NCI-H1417 treated with DMSO at 0.1 percent for 48 hours (cell line): ENCODE measurements at regions not wholly inside any gene's neighbourhood (a gene's known extent, or its start where the extent isn't known, plus 50 kb on each side); places are given as distances from the start of the nearest gene placed in this dataset.

Experiments used
- DNase-seq: peaks from one replicate; lab custom pipeline; 2025; lab: John Stamatoyannopoulos, UW

- DNase-seq = no peak
Measured at GRCh38 chr1:239826736-239827135, 264.9 kb upstream of the FMN2 start.

DNA sequence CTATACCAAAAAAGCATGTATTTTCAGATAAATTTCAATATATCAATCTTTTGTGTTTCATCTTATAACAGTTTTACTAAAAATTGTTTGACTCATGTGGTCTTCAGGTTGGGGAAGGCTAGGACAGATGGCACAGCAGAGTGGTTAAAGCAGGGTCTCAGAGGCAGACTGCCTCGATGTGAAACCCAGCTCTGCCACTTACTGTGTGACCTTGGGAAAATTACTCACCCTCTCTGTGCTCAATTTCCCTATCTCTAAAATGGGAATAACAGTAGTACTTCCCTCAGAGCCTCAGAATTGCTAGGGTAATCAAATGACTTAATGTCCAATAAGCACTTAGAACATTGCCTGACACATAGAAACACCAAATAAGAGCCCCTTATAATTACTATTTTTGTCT is 262.1 kb upstream of the FMN2 start:
- DNase-seq = no peak

DNA sequence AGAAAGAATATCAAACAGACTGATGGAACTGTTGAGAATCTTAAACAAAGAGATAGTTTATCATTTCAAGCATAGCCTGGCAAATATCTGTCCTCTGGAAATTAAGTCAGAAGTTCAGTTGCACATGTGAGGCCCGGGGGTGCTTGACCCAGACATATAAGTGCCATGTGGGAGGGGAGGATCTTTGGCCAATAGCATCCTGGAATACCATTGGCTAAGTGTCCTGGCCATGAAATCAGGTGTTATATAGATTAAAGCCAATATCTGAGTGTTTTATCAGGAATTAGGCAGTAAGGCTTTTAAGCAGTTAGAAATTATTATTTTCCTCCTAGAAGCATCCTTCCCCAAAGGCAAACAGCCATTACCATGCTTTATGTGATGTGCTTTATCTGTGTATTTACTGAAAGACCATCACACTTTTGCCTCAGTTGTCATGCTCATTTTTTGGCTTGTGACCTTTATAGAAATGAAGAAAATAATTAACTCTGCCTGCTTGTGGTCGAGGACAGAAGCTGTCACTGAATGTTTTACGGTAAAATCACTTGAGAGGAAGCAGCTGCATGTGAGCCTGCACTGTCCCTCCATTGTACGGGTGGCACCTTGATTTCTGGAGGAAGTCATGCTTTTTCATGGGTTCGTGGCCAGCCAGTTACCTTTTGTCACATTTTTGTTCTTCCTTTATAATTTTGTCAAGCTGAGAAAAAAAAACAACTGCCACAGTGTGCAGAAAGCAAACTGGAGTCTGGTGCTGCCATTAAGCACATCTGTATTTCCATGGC is 259.9 kb upstream of the FMN2 start:
- no peak for DNase-seq

GRCh38 chr1:239833723-239834122 is 258.0 kb upstream of the FMN2 start:
- no peak for DNase-seq

DNA sequence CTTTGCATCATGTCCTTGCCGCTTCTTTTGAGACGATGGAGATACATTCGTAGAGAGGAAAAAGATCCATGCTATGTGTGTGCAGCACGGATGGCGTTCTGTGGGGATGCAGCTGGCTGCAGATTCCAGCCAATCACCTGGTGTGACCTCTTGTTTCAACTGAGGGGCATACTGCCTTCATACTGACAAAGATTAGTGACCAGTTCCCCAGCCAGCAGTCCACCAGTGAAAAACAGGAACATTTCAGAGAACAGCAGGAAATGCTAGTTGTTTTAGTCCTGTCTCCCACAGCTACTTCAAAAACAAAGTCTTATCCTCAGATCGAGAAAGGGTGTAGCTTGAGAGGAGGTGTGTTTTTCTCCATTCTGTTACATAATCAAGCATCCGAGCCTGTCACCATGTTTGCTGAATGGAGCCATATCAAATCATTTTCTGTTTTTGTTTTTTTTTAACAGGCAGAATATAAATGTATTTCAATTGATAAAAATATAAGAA is 255.7 kb upstream of the FMN2 start:
- no peak for DNase-seq

GRCh38 chr1:239840336-239840735 is 251.3 kb upstream of the FMN2 start:
- DNase-seq = no peak

DNA sequence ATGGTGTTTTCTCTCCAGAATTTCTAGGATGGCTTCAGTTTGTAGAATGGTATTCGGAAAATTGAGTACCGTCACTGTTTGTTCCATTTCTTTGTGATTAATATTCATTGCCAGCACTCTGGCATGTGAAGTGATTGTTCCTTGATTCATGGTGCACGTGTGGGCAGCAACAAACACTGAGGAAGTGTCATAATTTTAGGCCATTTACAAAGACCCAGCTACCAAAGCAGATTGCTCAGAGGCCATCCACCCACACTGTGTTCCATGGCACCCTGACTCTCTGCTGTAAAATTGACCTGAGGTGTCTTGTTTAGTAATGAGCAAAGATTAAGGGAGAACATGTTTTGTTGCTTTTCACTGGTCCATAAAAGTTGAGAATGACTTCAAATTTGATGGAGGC is 250.9 kb upstream of the FMN2 start:
- DNase-seq = no peak

DNA sequence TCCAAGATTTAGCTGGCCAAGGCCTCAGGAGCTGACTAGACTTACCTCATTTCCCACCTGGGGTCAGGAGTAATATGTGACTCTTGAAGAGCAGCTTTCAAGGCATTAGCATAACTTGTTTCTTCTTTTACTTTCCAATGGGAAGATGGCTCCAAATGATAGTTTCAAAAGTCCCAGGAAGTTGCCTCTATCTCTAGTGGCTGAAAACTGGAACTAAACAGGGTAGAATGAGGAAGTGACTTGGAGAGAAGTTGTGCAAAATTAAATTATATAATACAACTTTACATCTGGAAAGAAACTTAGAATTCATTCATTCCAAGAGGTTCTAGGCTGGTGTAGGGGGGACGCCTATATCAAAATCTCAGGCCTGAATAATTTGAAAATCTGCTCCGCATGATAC is 250.1 kb upstream of the FMN2 start:
- no peak for DNase-seq

DNA sequence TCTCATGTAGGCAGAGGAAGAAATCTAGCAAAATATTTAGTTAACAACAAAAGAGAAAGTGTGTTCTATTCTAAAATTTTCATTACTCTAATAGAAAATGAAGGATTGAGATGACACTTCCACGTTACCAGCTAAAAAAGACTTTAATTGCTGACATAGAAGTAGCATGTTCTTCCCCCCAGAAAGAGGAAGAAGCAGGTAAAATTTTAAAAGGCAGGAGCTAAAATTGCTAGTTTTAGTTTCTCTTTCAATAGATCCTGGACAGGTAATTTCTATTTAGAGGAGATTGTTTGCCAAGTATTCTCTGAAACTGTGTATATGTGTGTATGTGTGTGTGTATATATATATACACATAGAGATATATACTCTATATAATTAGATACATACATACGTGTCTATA is 248.1 kb upstream of the FMN2 start:
- no peak for DNase-seq

GRCh38 chr1:239844833-239845232 is 246.8 kb upstream of the FMN2 start:
- DNase-seq = no peak

DNA sequence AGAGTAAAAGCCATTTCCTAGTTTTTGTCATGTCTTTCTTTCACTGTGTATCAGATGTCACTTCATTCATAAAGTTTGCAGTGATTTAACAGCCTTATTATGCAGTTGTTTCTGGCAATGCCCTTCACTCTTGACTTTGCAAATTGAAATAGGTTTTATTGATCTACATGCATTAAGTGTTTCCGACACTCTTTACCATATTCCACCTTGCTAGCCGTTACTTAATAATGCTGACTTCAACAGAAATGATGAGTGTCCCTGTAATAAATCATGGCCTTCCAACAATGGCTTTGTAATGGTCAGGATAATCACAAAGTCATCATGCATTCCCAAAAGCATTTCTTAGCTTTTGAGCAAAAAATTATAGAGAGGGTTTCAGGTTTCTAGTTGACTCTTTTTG is 236.8 kb upstream of the FMN2 start:
- peak; percentile 22 for DNase-seq

GRCh38 chr1:239856067-239856466 is 235.6 kb upstream of the FMN2 start:
- no peak for DNase-seq

DNA sequence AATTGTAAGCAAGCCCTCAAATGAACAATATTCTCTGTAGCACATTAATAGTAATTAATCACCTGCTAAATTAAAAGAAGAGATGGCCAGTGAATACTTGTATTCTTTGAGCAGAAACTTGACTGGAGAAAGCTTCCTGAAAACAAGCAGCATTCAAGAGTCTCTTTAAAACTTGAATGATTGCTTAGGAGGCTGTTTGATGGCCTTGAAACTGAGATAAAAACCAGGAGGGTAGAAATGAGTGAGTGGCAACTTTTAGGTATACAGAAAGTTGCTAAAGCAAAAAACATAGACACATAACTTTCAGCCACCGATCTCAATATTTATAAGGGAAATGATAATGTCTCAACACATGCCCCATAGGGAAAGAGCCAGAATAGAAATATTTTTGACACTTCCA is 234.8 kb upstream of the FMN2 start:
- DNase-seq = no peak

GRCh38 chr1:239858057-239858456 is 233.6 kb upstream of the FMN2 start:
- peak; percentile 63 for DNase-seq

DNA sequence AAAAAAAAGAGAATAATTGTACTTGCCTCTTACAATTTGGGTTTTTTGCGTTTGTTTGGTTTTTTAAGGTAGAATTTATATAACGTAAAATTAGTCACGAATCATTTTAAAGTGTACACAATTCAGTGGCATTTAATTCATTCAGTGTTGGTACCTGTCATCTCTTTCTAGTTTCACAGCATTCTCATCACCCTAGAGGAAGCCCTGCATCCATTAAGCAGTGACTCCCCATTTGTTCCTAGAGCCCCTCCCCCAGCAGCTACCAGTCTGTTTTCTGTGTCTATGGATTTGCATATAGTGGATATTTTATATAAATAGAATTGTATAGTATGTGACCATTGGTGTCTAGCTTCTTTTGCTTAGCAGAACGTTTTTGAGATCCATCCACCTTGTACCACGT is 233.2 kb upstream of the FMN2 start:
- no peak for DNase-seq

GRCh38 chr1:239861985-239862384 is 229.7 kb upstream of the FMN2 start:
- no peak for DNase-seq

GRCh38 chr1:239868058-239868832 is 223.4 kb upstream of the FMN2 start:
- no peak for DNase-seq

- no peak for DNase-seq
Measured at GRCh38 chr1:239870194-239870593, 221.5 kb upstream of the FMN2 start.

DNA sequence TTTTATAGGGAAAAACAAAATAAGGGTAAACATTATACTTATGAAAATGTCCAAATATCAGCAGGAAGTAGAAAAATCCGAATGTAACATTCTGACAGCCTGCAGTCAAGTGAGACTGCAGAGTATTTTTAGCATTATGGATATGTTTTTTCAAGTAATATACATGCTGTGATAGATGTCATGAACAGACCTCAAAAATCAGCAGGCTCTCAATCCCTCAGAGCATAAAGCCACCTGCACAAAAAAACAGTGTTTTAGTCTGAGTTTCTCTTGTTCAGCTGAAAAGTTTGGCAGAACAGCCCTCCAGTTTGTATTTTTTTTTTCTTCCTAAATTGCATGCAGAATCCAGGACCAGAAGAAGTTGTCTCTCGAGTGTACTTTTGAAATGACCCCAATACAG is 219.1 kb upstream of the FMN2 start:
- no peak for DNase-seq

GRCh38 chr1:239874831-239875230 is 216.9 kb upstream of the FMN2 start:
- no peak for DNase-seq

GRCh38 chr1:239879321-239880170 is 212.1 kb upstream of the FMN2 start:
- no peak for DNase-seq

GRCh38 chr1:239882967-239883366 is 208.7 kb upstream of the FMN2 start:
- DNase-seq = no peak

DNA sequence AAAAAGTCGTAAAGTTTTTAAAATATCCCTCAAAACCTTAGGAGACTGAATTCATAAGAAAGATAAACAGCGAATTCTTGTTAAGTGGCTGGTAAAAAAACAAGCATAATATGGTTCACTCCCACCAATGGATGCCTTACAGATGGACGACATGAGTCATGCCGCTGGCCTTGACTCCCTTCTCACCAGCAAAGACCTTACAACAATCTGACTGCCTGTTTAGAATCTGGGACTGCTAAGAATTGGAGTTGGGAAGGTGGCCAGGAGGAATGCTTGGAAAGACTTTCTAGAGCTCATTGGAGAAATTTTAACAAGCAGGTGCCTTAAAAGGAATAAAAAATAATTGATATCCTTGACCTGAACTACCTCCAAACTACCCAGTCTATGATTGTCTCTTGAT is 206.9 kb upstream of the FMN2 start:
- DNase-seq = no peak
